ENCODE measurements at regions not wholly inside any gene's neighbourhood (a gene's known extent, or its start where the extent isn't known, plus 50 kb on each side); places are given as distances from the start of the nearest gene placed in this dataset.
A peak's percentile ranks its signal among the peaks of the same experiment; 100 is the strongest.
"Not testable (repeated sequence)": the region's sequence is repeated elsewhere in the genome, so short reads cannot be mapped to it uniquely, and the experiment has no call there.

- H3K9me3 ChIP-seq (replicated peaks), result no peaks in the 10 kb centered on the region
- H3K4me3 ChIP-seq, result no peak overlapping the region
- no peaks in the 10 kb centered on the region for H3K36me3 ChIP-seq
- H3K4me1 ChIP-seq (replicated peaks), result no peaks in the 10 kb centered on the region
- no peak for DNase-seq (ENCODE audit: low read depth in 1 of 2, low spot score in 2 of 2)
- no peak overlapping the region for H3K27ac ChIP-seq
- H3K27me3 ChIP-seq (replicated peaks), result no peaks in the 10 kb centered on the region
These were observed 90.1 kb upstream of the VLDLR start for GRCh38 chr9:2531481-2531880.

GRCh38 chr9:2536511-2536910 lies 85.1 kb upstream of the VLDLR start:
- no peak for DNase-seq (ENCODE audit: low read depth in 1 of 2, low spot score in 2 of 2)
- Histone ChIP-seq H3K36me3 (no peaks in the 10 kb centered on the region), H3K27ac (no peak overlapping the region), H3K4me1 (replicated peaks) (no peaks in the 10 kb centered on the region), H3K27me3 (replicated peaks) (no peaks in the 10 kb centered on the region), H3K9me3 (replicated peaks) (no peaks in the 10 kb centered on the region), H3K4me3 (no peak overlapping the region)

DNA sequence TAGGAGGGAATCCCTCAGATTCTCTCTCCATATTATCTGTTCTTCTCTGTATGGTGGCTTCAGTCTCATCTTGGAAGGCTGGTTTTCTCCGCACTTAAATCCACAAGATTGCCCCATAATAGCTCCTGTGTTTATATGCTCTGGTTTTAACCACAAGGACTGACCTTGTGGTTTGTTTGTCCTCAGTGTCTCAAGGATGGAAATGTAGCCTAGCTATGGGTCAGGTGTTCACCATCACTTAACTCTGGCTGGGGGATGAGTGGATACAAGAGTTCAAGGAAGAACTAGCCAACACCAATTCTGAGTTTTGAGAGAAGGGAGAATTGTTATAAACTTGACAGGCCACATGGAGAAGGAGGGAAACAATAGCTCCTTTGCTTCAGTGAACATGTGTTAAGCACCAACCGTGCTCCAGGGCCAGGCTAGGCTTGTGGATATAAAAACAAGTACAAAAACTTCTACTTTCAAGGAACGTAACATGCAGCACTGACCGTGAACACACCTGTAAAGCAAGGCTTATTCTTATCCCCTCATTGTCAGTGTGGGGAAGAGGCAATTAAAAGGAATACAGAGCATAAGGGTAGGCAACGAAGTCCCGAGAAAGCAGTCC lies 75.6 kb upstream of the VLDLR start:
- H3K36me3 ChIP-seq, result no peaks in the 10 kb centered on the region
- no peaks in the 10 kb centered on the region for H3K27me3 ChIP-seq (replicated peaks)
- H3K4me3 ChIP-seq, result no peak overlapping the region
- no peaks in the 10 kb centered on the region for H3K4me1 ChIP-seq (replicated peaks)
- H3K9me3 ChIP-seq (replicated peaks), result no peaks in the 10 kb centered on the region
- DNase-seq (ENCODE audit: low read depth in 1 of 2, low spot score in 2 of 2), result no peak
- H3K27ac ChIP-seq, result no peak overlapping the region

DNA sequence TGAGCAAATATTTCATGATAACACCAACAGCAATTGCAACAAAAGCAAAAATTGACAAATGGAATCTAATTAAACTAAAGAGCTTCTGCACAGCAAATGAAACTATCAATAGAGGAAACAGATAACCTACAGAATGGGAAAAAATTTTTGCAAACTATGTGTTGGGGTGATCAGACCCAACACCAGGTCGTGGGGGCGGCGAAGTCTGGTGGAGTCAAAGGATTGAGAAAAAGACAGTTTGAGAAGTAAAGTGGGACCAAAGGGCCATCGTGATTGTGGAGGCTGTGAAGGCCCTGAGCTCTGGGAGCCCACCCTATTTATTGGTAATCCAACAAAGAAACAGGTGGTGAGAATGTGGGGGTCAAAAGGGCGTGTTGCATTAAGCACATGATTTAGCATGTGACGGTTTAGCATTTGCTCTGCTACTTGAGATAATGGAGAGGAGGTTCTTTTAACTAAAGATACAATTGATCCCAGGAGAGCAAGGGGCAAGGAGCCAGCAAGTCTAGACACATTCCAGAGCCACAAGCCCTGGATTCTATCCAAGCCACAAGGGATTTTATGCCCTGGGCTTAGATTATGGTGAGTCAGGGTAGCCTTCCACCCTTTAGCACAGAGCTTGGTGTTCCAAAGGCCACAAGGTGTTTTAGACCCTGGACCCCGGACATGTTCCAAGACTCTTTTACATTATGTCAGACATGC lies 65.5 kb upstream of the VLDLR start:
- H3K4me3 ChIP-seq; H3K27me3 ChIP-seq (replicated peaks); DNase-seq (ENCODE audit: low read depth in 1 of 2, low spot score in 2 of 2); H3K27ac ChIP-seq; H3K9me3 ChIP-seq (replicated peaks); H3K36me3 ChIP-seq: not testable (repeated sequence)
- peaks cover 14% of the 10 kb centered on the region for H3K4me1 ChIP-seq (replicated peaks)

- Histone ChIP-seq H3K36me3 (no peaks in the 10 kb centered on the region), H3K9me3 (replicated peaks) (no peaks in the 10 kb centered on the region), H3K27me3 (replicated peaks) (no peaks in the 10 kb centered on the region), H3K4me3 (no peak overlapping the region), H3K4me1 (replicated peaks) (peaks cover 14% of the 10 kb centered on the region), H3K27ac (no peak overlapping the region)
- DNase-seq (ENCODE audit: low read depth in 1 of 2, low spot score in 2 of 2), result no peak
These were observed 63.9 kb upstream of the VLDLR start for GRCh38 chr9:2557693-2558092.

- no peaks in the 10 kb centered on the region for H3K9me3 ChIP-seq (replicated peaks)
- H3K36me3 ChIP-seq, result no peaks in the 10 kb centered on the region
- peak; percentile 63 for DNase-seq (ENCODE audit: low read depth in 1 of 2, low spot score in 2 of 2)
- H3K27ac ChIP-seq, result peak overlapping the region; percentile 19; the same call in 1 of the 2 replicates
- no peak overlapping the region for H3K4me3 ChIP-seq
- no peaks in the 10 kb centered on the region for H3K27me3 ChIP-seq (replicated peaks)
- H3K4me1 ChIP-seq (replicated peaks), result peaks cover 14% of the 10 kb centered on the region
These were observed 62.1 kb upstream of the VLDLR start for GRCh38 chr9:2559192-2560152.

GRCh38 chr9:2560180-2560579 lies 61.4 kb upstream of the VLDLR start:
- H3K9me3 ChIP-seq (replicated peaks), result no peaks in the 10 kb centered on the region
- no peaks in the 10 kb centered on the region for H3K27me3 ChIP-seq (replicated peaks)
- H3K36me3 ChIP-seq, result no peaks in the 10 kb centered on the region
- DNase-seq (ENCODE audit: low read depth in 1 of 2, low spot score in 2 of 2), result no peak
- H3K4me1 ChIP-seq (replicated peaks), result peaks cover 14% of the 10 kb centered on the region
- H3K27ac ChIP-seq, result no peak overlapping the region
- H3K4me3 ChIP-seq, result no peak overlapping the region

GRCh38 chr9:2565676-2566340 lies 55.8 kb upstream of the VLDLR start:
- DNase-seq (ENCODE audit: low read depth in 1 of 2, low spot score in 2 of 2), result no peak
- no peak overlapping the region for H3K27ac ChIP-seq
- H3K27me3 ChIP-seq (replicated peaks), result no peaks in the 10 kb centered on the region
- H3K4me3 ChIP-seq, result no peak overlapping the region
- H3K9me3 ChIP-seq (replicated peaks), result no peaks in the 10 kb centered on the region
- H3K36me3 ChIP-seq, result no peaks in the 10 kb centered on the region
- H3K4me1 ChIP-seq (replicated peaks), result peaks cover under 1% of the 10 kb centered on the region; the same call in 1 of the 2 replicates

DNA sequence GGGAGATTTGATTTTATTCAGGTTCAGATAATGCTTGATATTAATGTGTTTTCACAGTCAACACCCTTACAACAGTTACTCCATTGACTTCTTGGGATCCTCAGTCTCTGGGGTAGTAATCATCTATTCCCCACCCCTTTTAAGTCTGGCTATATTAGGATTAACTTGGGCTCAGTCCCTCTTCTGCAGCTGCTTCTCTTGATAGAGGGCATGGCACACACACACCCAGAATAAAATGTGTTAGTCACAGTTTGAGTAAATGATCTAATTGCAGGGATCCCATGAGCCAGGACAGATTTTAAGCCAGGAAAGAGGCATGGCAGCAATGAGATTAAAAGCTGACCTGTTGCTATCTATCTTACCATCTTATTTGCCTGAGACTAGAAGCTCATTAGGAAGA lies 53.7 kb upstream of the VLDLR start:
- Histone ChIP-seq H3K9me3 (replicated peaks) (no peaks in the 10 kb centered on the region), H3K27me3 (replicated peaks) (no peaks in the 10 kb centered on the region), H3K36me3 (no peaks in the 10 kb centered on the region), H3K27ac (no peak overlapping the region), H3K4me1 (replicated peaks) (peaks cover 8% of the 10 kb centered on the region), H3K4me3 (no peak overlapping the region)
- DNase-seq (ENCODE audit: low read depth in 1 of 2, low spot score in 2 of 2), result no peak

DNA sequence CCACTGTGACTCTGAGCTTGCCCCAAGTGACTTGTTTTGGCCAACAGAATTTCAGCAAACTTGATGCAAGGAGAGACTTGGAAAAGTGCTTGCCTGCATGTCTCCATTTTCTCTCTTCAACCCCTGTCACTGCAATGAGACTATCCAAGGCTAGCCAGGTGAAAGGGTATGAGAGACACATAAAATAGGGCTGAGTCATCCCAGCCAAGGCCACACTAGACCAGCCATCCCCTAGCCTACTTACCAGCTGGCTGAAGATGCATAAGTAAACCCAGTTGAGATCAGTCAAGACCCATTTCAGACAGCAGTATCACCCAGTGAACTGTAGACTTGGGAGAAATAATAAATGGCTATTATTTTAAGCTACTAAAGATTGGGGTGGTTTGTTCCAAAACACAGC lies 52.9 kb upstream of the VLDLR start:
- H3K9me3 ChIP-seq (replicated peaks), result no peaks in the 10 kb centered on the region
- H3K27ac ChIP-seq, result no peak overlapping the region
- no peaks in the 10 kb centered on the region for H3K27me3 ChIP-seq (replicated peaks)
- no peak overlapping the region for H3K4me3 ChIP-seq
- no peak for DNase-seq (ENCODE audit: low read depth in 1 of 2, low spot score in 2 of 2)
- H3K36me3 ChIP-seq, result no peaks in the 10 kb centered on the region
- peaks cover 8% of the 10 kb centered on the region for H3K4me1 ChIP-seq (replicated peaks)

DNA sequence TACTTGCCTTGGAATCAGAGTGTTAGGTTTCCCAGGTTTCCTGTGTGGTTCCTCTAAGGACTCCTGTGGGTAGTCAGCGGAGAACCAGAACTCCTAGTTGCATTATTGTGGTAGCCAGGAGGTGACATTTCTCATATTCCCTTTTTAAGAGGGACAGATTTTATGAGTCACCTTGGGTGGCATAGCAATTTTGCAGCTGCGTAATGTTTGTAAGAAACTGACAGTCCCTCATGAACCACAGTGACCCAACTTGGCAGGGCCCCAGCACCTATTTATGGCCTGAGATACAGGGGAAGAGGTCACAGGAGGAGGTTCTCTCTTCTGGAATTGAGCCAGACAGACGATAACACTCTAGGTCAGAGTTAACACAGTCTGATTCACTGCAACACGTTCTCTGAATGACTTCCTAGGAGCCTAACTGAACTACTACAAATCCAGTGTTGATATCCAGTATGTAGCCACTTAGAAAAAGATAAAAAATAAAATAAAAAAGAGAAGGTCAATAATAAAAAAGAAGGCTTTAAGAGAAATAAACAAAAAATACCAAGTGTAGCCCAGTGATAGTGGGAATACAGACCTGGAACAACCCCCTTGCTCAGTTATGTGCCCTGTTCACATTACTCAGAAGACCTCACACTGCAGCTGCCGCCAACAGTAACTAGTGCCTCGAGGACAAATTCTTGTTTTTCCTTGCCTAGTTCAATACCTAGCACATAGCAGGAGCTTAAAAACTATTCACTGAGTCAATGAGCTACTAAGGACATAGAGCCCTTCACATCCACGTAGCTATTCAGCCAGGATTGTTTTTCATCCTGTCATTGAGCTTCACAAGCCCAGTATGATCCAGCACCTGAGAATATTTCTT lies 50.7 kb upstream of the VLDLR start:
- Histone ChIP-seq H3K27ac (no peak overlapping the region), H3K36me3 (no peaks in the 10 kb centered on the region), H3K9me3 (replicated peaks) (no peaks in the 10 kb centered on the region), H3K4me3 (no peak overlapping the region), H3K4me1 (replicated peaks) (peaks cover 8% of the 10 kb centered on the region), H3K27me3 (replicated peaks) (no peaks in the 10 kb centered on the region)
- peak; percentile 75 to 81 for DNase-seq (ENCODE audit: low read depth in 1 of 2, low spot score in 2 of 2)
